ENCODE measurements at regions not wholly inside any gene's neighbourhood (a gene's known extent, or its start where the extent isn't known, plus 50 kb on each side); places are given as distances from the start of the nearest gene placed in this dataset.

DNA sequence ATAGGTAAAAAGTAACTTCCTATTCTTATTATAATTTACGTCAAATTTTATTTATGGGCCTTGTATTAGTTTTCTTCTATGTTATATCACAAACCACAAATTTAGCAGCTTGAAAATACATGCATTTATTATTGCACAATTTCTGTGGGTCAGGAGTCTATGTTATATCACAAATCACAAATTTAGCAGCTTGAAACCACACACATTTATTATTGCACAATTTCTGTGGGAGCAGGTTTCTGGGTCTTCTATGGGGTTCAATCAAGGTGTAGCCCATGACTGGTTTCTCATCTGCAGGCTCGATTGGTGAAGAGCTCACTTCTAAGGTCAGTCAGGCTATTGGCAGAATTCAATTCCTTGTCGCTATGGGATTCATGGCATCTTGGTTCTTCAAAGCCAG, 332.7 kb upstream of the HAND2 start:
- FAIRE-seq: no peak
- no peak for DNase-seq (ENCODE audit: low spot score in 2 of 2)

DNA sequence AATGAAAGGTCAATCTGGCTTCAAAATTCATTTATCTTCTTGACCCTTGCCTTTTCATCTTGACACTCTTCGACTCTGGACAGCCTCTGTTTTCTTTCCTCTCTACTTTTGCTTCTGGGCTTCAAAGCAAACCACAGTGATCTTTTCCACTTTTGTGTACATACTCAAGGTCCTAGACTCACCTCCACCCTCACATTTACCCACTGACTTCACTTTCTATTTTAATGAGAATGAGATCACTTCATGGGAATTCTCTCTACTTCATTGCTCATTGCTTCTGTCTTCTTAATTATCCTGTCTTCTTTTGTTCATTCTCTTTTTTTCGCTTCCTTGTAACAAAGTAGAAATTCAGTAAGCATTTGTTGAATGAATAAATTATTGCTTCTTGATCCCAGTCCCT, 330.1 kb upstream of the HAND2 start:
- DNase-seq (ENCODE audit: low spot score in 2 of 2) (no peak), FAIRE-seq (no peak)

DNA sequence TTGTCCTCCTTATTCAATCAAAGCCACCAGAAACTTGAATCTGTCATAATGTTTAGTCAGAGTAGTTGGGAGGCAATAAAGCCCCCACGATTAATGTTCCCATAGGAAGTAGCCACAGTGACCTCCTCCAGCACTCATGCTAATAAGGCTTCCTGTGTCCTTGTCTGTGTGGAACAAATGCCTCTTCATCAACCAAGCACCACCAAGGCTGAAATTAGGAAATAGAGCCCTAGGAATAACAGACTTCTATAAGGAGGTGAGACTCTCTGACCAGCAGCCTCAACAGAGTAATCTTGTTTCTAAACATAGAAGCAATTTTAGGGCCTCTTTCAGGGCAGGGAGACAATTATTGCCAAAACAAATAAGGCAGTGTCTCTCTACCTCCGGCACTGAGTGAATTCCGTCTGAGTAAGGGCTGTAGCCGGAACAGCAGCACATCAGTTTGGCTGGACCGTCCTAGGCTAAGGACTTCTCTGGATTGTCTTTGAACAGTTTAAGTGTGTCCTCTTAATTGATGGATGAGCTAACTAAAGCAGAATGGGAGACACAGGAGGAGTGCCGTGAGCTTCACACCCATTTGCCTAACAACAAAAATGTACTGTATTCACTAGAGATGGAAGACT, 329.2 kb upstream of the HAND2 start:
- FAIRE-seq: no peak
- DNase-seq (ENCODE audit: low spot score in 2 of 2): no peak

DNA sequence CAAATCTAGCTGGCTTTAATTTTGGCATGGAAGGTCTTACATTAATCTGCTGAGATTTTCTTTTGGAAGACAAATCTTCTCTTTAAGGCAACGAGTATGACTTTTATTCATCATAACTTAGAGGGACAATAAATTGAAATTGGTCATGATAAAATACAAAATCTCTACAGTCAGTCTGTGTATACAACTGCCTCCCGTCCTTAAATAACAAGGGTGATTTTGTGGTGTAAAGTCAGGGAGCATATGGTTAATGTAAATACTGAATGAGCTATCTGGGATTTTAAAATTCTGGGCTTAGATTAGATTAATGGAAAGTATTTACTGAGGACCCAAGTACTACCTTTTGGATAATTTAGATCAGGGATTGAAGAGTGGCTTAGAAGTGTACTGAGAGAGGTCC, 328.4 kb upstream of the HAND2 start:
- DNase-seq (ENCODE audit: low spot score in 2 of 2) (no peak), FAIRE-seq (no peak)

DNA sequence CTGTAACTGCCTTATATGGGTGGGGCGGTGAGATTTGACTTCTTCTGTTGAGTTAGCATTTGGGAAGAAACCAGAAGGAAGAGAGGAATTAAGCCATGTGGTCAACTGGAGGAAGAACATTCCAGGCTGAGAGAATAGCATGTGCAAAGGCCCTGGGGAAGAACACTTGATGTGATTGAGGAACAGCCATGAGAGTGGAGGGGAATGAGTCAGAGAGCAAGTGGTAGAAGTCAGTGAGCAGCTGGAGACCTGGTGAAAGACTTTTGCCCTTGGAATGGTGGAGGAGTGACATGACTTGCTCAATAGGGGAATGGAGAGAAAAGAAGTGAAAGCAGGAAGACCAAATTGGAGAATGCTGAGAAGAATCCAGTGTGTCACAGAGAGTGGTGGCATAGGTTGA, 327.8 kb upstream of the HAND2 start:
- no peak for FAIRE-seq
- DNase-seq (ENCODE audit: low spot score in 2 of 2): no peak

DNA sequence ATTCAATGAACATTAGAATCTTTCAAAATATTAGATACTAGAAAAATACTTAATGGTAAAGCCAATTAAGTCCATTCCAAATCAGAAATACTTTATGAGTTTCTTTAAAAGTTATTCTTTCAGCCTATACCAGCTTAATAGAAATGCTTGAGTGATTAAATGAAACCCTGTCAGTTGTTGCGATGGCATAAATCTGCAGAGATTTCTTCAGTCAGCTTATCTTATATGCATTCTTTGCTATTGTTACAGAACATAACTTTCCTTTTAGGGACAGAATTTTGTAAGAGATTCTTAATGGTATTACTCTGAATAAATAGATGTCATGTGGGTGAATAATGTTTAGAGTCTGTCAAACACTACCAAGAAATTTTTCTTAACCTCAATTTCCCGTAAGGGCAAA, 325.0 kb upstream of the HAND2 start:
- DNase-seq (ENCODE audit: low spot score in 2 of 2): no peak
- no peak for FAIRE-seq

DNA sequence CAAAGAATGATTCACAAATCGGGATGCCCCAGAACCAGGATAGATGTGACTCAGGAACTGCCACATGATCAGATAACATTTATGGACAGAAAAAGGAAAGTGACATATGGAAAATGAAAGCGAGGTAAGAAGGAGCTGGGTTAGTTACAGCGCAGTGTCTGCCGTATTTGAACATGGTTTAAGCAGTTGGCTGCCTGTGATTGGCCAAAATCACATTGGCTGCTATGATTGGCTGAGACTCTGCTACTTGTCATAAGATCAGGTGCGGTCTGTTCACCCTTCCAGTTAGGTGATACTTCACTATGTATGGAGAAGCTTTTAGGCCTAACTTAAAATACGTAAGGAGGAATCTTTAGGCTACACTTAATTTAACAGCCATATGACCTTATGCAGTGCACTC, 322.7 kb upstream of the HAND2 start:
- FAIRE-seq (no peak), DNase-seq (ENCODE audit: low spot score in 2 of 2) (no peak)

DNA sequence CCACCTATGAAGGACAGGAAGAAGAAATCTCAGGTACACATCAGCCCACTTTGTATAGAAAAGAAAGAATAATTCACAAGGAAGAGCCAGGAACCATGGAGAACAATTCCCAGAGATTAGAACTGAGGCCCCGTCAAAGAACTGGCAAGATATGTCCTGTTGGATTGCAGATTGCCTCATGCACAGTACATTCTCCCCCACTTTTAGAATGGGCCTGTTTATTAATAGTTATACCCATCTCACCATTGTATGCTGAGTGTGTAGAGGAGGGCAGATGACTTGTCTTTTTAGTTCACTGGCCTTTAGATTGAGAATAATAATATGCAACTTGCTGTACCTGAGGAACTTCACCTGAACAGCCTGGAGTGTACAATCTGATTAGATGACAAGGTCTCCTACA, 315.6 kb upstream of the HAND2 start:
- FAIRE-seq (no peak), DNase-seq (ENCODE audit: low spot score in 2 of 2) (no peak)

DNA sequence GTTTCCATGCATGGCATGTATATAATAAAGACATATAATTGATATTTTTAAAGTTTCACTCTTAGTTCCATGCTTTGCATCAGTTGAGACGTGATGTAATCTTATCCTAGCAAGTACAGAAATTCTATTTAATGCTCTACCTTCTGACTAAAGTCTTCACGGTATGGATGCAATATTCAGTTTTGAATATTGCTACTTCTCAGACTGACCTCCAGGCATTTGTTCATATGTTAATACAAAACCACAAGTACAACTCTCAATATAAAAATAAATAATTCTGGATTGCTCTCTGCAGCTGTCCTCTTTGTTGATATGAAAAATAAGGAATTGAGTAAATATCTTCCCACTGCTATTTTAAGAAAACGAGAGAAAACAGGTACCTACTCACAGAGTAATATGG, 309.8 kb upstream of the HAND2 start:
- no peak for DNase-seq (ENCODE audit: low spot score in 2 of 2)
- FAIRE-seq: no peak

DNA sequence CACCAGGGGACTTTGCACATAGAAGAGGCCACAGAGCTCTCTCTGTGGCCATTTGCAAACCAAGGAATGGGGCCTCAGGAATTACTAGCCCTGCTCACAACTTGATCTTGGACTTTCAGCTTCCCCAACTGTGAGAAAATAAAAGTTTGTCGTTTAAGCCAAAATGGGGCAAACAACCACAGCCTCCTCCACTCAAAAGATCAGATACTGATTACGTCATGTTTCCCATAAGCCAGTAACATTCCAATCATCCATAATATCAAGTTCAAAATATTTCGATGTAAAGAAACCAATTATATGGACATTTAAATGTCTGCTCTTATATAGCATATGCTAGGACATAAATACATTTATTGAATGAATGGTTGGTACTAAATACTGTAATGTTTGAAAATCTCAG, 307.5 kb upstream of the HAND2 start:
- DNase-seq (ENCODE audit: low spot score in 2 of 2) (no peak), FAIRE-seq (no peak)

DNA sequence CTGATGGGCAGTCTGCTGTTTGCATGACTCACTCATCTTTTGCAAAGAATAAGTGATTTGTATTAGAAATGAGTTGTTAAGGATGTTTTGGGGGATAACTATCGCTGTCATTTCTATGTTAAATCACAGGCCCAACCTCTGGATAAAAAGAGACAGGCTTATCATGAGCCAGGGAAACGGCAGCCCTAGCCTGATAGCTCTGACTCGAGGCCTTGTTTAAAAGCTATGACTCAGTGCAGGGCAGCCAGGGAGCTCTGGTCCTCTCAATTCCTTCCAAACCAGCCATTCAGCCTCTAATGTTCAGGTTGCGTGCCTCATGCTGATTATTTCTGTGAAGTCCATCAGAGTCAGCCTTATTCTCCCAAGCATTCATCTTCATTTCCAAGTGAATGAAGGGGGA, 305.9 kb upstream of the HAND2 start:
- no peak for FAIRE-seq
- DNase-seq (ENCODE audit: low spot score in 2 of 2): peak in 1 of 2 donors; percentile 1

DNA sequence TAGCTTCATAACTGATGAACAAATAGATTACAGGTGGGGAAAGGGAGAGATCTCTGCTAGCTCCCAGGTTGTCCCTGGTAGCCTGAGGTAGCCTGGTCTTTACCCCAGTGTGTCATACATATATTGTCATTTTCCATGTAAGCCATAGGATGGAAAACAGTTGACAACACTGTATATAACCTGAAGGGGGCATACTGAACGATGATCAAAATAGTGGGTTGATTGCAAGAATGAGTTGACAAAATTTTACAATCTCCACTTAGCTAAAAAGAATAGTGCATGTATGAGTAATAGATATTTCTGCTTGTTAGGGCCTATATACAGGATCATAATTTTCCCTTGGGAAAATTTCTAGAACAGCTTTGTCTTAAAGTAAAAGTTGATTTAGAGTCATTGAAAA, 304.1 kb upstream of the HAND2 start:
- no peak for FAIRE-seq

DNA sequence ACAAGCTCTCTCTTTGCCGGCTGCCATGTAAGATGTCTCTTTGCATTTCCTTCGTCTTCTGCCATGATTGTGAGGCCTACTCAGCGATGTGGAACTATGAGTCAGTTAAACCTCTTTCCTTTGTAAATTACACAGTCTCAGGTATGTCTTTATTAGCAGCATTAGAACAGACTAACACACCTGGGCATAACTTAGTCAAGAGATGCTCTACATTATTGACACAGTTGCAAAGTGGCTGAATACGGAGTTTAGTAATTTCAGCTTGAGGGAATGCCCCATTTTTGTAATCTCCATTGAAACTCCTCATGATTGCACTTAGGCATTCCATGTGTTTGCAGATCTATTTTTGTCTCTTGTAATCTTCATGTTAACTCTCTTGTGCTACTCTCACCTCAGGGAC, 299.5 kb upstream of the HAND2 start:
- DNase-seq (ENCODE audit: low spot score in 2 of 2) (no peak), FAIRE-seq (no peak)

More for the DNA sequence above, 304.1 kb upstream of the HAND2 start:
- DNase-seq (ENCODE audit: low spot score in 2 of 2): no peak

DNA sequence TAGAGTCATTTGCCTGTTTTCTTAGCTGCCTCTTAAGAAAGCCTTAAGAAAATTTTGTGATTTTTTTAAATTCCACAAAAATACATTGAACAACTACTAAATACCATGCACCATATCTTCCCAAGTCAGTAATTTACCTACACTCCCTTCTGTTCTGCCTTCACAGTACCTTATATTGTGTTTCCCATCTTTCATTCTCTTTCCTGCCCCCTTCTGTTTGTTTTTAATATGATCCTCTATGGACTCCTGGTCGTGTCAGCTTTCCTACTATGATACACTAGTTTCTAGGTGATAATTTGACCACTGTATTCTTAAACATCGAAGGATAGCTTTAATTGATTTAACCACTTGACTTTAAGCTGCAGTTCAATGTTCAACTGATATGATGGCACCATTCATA, 297.7 kb upstream of the HAND2 start:
- FAIRE-seq: no peak
- DNase-seq (ENCODE audit: low spot score in 2 of 2): no peak

DNA sequence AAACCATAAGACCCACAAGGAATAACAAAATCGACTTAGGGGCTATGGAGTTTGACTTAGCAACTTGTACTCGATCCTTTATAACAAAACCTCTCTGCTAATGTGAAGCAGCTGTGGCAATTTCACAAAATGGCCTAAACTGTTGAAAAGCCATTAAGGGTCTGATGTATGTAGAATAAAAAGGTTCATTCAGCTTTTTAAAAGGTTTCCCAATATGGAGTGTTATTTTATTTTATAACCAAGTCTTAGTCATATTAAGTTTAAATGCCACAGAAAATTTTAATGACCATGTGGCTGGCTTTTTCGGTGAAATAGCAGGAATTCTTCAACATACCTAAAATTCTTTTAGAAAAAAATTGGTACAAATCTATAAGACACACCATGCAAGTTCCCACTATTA, 291.8 kb upstream of the HAND2 start:
- DNase-seq (ENCODE audit: low spot score in 2 of 2): no peak
- FAIRE-seq: no peak

DNA sequence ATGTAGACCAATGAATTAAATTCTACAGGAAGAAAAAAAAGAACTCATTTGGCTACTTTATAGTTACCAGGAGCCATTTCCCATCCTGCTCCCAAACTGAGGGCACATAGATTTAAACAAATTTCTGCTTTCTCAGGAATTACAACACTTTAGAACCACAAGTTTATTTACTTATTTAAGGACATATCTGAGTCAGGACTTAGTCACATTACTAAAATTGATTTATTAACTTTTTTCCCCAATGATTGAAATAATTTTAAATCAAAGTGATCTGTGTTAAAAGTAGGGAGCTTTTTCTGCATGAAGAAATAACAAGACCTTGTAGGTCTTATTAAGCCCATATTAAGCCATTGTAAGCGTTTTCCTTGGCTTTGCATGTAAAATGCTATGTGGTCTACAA, 291.0 kb upstream of the HAND2 start:
- FAIRE-seq (no peak), DNase-seq (ENCODE audit: low spot score in 2 of 2) (no peak)

DNA sequence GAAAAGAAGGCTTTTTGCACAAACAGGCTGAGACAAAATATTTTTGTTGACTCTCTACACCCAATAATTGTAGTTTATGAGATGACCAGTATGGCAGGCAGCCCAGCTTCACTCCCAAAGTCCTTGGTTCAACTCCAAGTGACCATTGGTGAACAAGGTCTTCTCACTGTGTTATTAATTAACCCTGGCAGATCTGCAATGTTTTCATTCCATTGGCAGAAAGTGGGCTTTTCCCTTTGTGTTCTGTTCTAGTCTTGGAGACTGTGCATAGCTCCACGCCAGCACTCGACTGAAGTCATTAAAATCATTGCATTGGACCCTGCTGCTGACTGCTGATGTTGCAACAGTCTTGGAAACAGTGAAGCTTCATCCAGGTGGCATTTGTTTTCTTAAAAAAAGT, 277.3 kb upstream of the HAND2 start:
- FAIRE-seq (no peak), DNase-seq (ENCODE audit: low spot score in 2 of 2) (no peak)

DNA sequence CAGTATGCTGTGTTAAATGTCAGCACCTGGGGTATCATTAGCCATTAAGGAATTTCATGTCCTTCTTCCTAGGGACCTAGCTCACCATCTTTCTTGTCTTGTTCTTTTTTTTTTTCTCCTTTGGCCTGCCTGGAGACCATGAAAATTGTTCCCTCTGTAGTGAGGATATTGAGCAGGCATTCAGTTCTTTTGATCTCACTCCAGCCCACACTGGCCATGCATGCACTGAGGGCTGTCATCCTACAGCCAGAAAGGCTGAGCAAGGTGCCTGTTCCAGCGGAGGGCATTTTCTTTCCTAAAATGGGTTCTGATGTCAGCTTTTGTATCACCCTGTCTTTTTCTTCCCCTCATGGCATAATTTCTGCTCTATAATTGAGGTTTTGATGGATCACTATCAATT, 275.9 kb upstream of the HAND2 start:
- DNase-seq (ENCODE audit: low spot score in 2 of 2) (no peak), FAIRE-seq (no peak)

DNA sequence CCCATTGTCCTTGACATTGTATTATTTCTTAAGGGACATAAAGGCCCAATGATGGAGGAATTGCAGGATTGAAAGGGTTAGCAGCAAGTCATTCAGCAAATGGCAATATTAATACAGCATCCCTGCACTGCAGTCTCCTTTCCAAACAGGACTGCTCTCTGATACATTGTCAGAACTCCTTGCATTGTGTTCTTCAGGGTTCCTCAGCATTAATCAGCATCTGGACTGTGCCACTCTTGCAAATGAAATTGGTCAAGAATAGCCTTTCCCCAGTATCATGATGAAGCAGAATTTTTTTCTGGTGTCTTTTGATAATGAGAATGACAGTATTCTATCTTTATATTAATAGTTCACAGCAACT, 272.6 kb upstream of the HAND2 start:
- DNase-seq (ENCODE audit: low spot score in 2 of 2) (no peak), FAIRE-seq (no peak)

DNA sequence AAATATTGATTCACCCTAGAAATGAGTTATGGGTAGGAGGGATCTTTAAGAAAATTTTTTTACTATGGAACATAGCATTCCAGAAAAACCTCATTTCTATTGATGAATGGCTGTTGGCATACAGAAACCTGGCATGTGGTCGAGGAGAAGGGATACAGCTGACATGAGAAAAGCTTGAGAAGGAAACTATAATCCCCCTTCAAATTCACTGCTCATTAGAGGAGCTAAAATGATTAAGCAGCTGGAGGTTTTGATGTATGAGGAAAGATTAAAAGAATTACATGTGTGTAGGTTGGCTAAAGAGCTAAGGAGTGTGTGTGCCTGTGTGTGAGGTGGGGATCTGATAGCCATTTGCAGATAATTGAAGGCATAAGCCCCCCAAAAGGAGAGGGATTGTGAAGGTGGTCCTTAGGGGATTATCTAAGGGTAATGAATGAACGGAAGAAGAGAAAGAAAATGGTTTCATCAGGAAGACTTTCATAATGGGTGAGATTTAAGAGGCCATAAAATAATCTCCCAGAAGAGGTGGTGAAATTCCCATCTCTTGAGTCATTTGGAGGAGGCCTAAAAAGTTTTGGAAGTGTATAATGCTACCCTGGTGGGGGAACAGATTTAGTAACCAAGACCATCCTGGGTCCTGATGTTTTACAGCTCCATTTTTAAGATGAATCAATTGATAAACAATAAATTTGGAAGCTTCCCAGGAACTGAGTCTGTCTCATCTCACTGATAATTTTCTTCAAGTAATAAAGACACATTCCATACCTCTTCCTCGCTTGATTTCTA, 272.0 kb upstream of the HAND2 start:
- FAIRE-seq (no peak), DNase-seq (ENCODE audit: low spot score in 2 of 2) (no peak)

DNA sequence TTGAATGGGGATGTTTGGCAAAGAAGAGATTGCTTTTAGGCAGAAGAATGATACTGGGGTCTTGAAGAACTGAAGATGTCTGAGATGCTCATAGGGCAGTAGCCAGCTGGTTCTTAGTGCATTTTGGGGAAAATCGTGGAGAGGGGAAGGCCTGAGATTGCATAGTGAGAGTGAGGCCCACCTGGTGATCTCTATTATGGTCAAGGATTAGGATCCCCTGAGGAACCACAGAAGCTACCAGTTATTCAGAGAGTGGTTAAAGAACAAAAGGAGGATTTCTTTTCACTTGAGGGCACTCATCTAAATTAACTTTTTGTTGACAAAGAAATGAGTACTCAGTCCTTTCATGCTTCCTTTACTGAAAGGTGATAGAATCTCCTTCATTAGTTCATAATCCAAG, 271.3 kb upstream of the HAND2 start:
- DNase-seq (ENCODE audit: low spot score in 2 of 2) (no peak), FAIRE-seq (no peak)

DNA sequence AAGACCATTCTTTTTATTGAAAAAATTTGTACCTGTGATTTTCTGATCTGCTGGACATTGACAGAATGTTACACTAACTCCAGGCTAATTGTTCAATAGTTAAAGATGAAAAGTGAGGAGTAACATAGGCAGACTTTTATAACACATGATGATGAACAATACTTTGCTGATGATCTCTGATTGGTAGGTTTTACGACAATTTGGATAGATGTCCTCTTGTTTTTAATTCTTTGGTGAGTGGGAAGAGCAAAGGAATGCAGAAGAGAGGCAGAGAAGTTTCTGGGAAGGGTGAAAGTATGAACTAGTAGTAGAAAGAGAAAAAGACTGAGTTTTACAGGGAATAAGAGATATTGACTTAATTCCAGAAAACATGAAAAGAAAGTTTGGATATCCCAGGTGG, 267.3 kb upstream of the HAND2 start:
- FAIRE-seq: no peak
- DNase-seq (ENCODE audit: low spot score in 2 of 2): no peak

DNA sequence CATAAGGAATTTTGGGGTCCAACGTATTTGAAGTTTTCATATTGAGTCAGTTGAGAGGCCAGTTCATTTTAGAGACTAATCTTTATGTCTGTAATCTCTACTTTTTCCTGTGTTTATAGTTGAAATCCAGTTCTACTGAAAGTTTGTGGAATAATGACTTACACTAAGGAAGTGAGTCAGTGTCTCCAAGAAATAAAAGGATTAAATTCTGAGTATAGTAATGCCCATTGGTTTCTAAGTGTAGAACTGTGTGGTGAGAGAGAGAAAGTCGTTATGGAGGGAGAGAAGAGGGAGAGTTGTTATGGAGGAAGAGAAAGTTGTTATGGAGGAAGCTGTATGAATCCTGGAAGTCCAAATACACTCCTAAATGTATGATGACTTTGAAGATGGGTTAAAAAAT, 264.6 kb upstream of the HAND2 start:
- DNase-seq (ENCODE audit: low spot score in 2 of 2): no peak
- FAIRE-seq: no peak

Measured in frontal cortex (tissue), 3 donors.